NCI-H146 treated with DMSO at 0.1 percent for 48 hours (cell line): ENCODE measurements at regions not wholly inside any gene's neighbourhood (a gene's known extent, or its start where the extent isn't known, plus 50 kb on each side); places are given as distances from the start of the nearest gene placed in this dataset.

Experiments used
- DNase-seq: peaks from one replicate; lab custom pipeline; 2025; ENCODE audit not compliant: unreplicated experiment; lab: John Stamatoyannopoulos, UW

GRCh38 chr10:50936335-50936734, 50.9 kb upstream of the A1CF start:
- no peak for DNase-seq

GRCh38 chr10:50937230-50937907, 51.9 kb upstream of the A1CF start:
- DNase-seq, result no peak

- DNase-seq, result no peak
Measured at GRCh38 chr10:50941629-50942028, 56.2 kb upstream of the A1CF start.

GRCh38 chr10:50946991-50947781, 61.8 kb upstream of the A1CF start:
- no peak for DNase-seq

GRCh38 chr10:50951365-50951764, 65.9 kb upstream of the A1CF start:
- DNase-seq, result no peak

DNA sequence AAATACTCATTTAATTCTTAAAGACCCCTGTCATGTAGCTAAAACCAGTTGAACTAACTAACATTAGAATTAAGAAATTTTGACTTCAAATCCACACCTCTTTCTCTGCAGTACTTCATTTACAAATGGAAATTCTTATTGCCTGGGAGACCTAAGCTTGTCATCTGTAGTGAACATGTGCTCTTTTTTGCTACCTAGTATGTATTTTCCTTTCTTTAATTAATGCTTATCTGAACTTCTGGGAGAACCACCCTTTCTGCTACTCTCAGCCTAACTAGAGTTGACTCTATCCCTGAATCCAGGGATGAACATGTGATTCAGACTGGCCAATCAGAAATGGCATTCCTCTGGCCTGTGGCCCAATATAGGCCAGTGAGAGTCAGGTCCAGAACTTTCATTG, 75.9 kb upstream of the A1CF start:
- no peak for DNase-seq

- DNase-seq, result no peak
Measured at GRCh38 chr10:50963063-50963462, 77.6 kb upstream of the A1CF start.

- no peak for DNase-seq
Measured at GRCh38 chr10:50968386-50969091, 83.1 kb upstream of the A1CF start.

DNA sequence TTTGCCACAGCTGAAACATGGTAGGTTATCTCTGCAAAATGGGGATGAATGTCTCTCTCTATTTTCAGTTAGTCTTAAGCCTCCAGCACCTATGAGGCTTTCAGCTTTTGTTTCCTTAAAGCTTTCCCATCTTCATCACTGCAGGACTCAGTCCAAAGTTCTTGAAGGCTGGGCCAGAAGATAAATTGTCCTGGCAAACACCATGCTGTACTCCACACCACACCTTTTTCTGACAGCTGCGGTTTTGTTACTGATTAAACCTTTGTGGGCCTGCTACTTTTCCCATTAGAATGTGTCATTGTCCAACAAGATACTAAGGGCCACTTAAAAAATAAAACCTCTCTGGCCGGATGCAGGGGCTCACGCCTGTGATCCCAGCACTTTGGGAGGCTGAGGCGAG, 87.2 kb upstream of the A1CF start:
- DNase-seq, result no peak

- DNase-seq, result no peak
Measured at GRCh38 chr10:50981385-50981784, 92.9 kb upstream of the PRKG1 start.

DNA sequence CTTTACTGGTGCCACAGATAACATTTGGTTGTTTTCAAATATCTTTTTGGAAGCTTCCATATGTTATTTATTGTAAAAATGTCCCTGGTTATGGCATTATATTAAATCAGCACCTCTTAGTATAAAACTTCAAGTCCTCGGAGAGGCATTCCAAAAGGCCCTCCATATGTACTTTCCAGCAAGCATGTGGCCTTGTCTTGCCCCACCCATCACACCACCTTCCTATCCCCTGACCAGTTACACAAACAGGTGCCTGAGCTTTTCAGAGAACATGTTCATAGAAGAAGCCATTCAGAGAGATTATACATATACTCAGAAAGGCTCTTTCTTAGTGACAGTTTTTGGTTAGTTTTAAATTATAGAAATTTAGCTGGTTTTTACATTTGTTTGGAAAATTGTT, 92.4 kb upstream of the PRKG1 start:
- no peak for DNase-seq

DNA sequence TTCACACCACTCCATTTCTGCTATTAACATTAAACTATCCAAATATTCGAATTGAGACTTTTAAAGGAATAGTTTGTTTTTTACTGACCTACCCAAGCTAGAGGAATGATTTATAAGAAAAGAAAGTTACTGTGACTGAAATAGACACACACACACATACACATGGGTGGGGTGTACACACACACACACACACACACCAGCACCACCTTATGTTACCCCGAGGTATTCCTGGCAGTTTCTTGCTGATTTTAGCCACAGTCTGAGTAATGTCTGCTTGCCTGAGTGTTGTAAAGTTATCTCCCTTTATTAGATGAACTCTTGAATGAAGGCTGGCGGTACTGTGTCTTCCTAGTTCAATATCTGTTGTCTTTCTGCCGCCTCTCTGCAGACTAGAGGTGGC, 91.3 kb upstream of the PRKG1 start:
- no peak for DNase-seq

GRCh38 chr10:50987934-50988333, 86.4 kb upstream of the PRKG1 start:
- no peak for DNase-seq

DNA sequence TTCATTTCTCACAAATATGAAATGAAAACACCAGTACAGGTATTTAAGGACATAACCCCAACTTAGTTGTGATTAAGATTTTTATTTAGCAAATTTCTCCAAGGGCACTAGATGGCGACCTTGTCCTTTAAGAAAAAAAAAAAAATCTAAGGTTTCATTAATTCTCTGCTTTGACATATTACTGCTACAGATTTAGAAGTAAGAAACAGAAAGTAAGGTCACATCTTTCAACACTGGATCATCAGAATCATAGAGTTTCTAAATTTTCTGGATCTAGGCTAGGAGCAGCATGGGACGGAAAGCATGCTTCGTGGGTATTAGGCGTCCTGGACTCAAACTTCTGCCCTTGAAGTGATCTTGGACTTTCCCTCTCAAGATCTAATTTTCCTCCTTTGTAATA, 85.5 kb upstream of the PRKG1 start:
- DNase-seq, result no peak

DNA sequence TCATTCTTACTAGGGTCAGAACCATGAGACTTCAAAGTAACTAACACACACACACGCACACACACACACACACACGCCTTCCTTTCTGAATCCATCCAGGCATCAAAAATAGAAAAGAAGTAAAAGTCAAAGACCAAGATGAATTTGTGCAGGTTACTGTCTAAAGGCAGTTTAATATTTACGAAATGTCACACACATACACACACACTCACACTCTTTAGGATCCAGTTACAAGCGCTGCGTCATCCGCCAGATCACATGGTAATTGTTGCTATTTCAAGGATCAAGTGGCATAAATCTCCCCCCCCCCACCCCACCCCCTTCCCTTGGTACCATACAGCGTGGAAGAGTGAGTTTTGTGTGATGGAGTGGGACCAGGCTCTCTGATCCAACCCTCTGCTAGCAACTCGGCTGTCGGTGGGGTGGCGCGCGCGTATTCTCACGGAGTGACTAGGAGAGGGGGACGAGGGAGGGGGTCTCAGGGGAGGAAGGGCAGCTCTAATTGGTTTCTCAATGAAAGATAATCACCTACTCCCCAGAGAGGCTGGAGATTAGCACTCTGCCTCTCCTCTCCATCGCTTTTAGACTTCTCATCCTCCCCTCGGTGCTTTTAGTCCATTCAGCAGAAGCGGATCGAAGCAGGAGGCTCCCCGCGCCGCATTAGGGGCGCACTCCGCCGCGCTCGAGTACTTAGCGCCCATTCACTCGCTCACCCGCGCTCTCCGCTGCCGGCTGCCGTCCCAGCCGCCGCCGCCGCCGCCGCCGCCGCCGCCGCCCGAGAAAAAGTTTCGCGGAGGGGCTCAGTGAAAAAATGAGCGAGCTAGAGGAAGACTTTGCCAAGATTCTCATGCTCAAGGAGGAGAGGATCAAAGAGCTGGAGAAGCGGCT, 83.5 kb upstream of the PRKG1 start:
- no peak for DNase-seq

DNA sequence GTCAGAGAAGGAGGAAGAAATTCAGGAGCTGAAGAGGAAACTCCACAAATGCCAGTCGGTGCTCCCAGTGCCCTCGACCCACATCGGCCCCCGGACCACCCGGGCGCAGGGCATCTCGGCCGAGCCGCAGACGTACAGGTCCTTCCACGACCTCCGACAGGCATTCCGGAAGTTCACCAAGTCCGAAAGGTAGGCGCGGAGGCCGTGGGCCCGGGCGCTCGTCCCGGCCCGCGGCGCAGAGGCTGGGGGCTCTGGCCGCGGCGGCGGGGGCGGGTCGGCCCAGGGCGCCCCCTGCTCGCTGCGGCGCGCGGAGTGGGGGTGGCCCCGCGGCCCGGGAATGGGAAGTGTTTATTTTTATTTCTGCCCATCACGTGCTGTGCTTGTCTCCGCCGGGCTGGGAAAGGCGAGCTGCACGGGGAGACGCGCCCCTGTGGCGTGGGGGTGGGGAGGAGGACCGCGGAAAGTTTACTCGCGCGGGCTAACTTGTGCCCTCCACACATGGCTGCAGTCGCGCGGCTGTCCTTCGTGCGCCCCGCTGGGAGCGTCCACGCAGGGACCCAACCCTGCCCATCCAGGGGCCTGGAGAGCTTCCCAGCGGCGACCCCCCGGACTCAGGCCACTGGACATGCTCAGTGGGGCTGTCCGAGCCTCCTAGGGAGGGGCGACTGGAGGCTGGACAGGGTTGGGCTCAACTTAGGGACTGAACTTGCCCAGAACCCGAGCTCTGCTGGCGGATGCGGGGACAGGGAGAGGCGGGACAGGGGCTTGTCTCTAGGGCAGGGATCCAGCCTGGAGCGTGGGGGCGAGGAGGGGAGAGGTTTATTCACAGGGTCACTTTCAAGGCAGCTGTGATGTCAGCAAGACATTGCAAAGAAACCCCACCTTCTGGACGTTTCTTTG, 82.6 kb upstream of the PRKG1 start:
- DNase-seq, result no peak

DNA sequence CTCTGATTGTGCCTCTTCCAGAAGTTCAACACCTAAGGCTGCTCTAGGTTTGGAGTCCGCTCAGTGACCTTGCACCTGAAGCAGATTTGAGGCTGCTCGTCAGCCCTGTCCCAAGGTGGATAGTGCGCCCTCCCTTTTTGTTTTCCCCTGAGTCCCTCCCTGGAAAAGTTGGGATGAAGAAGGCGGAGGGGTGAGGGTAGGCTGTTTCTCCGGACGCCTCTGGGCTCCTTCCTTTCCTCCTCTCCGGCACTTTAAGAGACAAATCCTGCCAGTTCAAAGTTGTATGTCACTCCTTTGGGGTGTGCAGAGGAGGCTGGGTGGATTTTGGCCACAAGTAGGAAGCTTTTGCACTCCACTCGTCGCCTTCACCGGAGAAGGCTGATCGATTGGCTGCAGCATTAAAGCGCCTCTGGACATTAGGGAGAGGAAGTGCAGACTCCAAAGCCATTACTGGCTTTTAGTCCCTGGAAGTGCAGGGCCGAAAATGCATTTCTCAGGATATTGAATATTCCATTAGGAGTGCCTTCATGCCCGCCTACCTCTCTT, 81.9 kb upstream of the PRKG1 start:
- no peak for DNase-seq

GRCh38 chr10:50992972-50993766, 81.1 kb upstream of the PRKG1 start:
- DNase-seq, result no peak

DNA sequence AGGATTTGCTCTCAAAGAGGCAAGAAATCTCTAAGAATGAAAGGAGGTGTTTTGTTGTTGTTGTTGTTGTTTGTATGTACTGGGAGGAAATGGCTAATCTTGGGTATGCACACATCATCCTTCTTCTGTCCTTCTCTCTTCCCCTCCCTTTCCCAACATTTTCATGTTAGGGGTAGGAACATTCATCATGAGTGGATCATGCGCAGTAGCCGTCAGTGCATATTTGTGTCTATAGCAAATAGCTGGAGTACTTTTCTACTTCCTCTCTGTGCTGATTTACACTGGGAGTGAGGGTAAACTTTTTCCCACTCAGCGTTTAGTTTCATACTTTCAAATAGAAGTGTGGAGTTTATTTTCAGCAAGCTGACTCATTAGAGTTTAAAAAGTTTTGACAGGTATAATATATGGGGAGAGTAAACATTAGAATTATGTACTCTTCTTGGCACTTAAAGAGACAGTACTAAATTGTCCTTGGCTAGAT, 80.5 kb upstream of the PRKG1 start:
- DNase-seq, result no peak
